ENCODE measurements at regions not wholly inside any gene's neighbourhood (a gene's known extent, or its start where the extent isn't known, plus 50 kb on each side); places are given as distances from the start of the nearest gene placed in this dataset.

GRCh38 chr1:234722904-234723720 lies 113.1 kb upstream of the IRF2BP2 start:
- no peak for TF ChIP-seq POLR2A (IDR thresholded peaks at IDR 0.05; ENCODE audit: low read length)
- TF ChIP-seq GATA1 (IDR thresholded peaks at IDR 0.05; ENCODE audit: low read depth, low read length) = no peak
